WTC11 (cell line): ENCODE measurements at regions not wholly inside any gene's neighbourhood (a gene's known extent, or its start where the extent isn't known, plus 50 kb on each side); places are given as distances from the start of the nearest gene placed in this dataset.

ENCODE experiments used
- ATF1 ChIP-seq: sonication (generic); formaldehyde crosslinking; IDR thresholded peaks from 2 replicates; pipeline ENCODE4 v1.8.1; 2023; ENCODE audit warnings: mild to moderate bottlenecking, moderate library complexity, missing genetic modification reagents
- ATF6 ChIP-seq: sonication (generic); formaldehyde crosslinking; IDR thresholded peaks from 2 replicates; pipeline ENCODE4 v1.8.1; 2023; ENCODE audit warnings: mild to moderate bottlenecking, missing genetic modification reagents
- CBFB ChIP-seq: sonication (generic); formaldehyde crosslinking; IDR thresholded peaks from 2 replicates; pipeline ENCODE4 v1.8.1; 2022; ENCODE audit warnings: mild to moderate bottlenecking, low read depth, missing genetic modification reagents
- CTCF ChIP-seq: fragments of 200-600 bp; IDR thresholded peaks from 2 replicates; pipeline ENCODE4 v1.8.0; 2022; ENCODE audit warnings: antibody characterized with exemption
- ELF4 ChIP-seq: sonication (generic); formaldehyde crosslinking; IDR thresholded peaks from 2 replicates; pipeline ENCODE4 v1.8.1; 2022; ENCODE audit warnings: low read depth, mild to moderate bottlenecking, moderate library complexity, missing genetic modification reagents
- ERG ChIP-seq: fragments of 250-450 bp; sonication (Bioruptor Pico); IDR thresholded peaks from 2 replicates; pipeline ENCODE4 v1.8.0; 2021; ENCODE audit warnings: mild to moderate bottlenecking
- ESRRA ChIP-seq: sonication (generic); formaldehyde crosslinking; IDR thresholded peaks from 2 replicates; pipeline ENCODE4 v1.8.1; 2022; ENCODE audit warnings: mild to moderate bottlenecking, missing genetic modification reagents, borderline replicate concordance
- GABPB1 ChIP-seq: sonication (generic); formaldehyde crosslinking; IDR thresholded peaks from 2 replicates; pipeline ENCODE4 v1.8.1; 2023; ENCODE audit warnings: mild to moderate bottlenecking, missing genetic modification reagents
- JUN ChIP-seq: sonication (generic); formaldehyde crosslinking; IDR thresholded peaks from 2 replicates; pipeline ENCODE4 v1.8.0; 2023; ENCODE audit warnings: mild to moderate bottlenecking, missing genetic modification reagents
- MYBL2 ChIP-seq: sonication (generic); formaldehyde crosslinking; IDR thresholded peaks from 2 replicates; pipeline ENCODE4 v1.8.1; 2023; ENCODE audit warnings: mild to moderate bottlenecking, moderate library complexity, missing genetic modification reagents
- NFATC4 ChIP-seq: fragments of 250-450 bp; sonication (Bioruptor Pico); IDR thresholded peaks from 2 replicates; pipeline ENCODE4 v1.9.0; 2021; ENCODE audit warnings: mild to moderate bottlenecking
- RORB ChIP-seq: fragments of 250-450 bp; sonication (Bioruptor Pico); IDR thresholded peaks from 2 replicates; pipeline ENCODE4 v1.9.0; 2021; ENCODE audit warnings: mild to moderate bottlenecking
- ZNF281 ChIP-seq: sonication (generic); formaldehyde crosslinking; IDR thresholded peaks from 2 replicates; pipeline ENCODE4 v1.8.0; 2023; ENCODE audit warnings: mild to moderate bottlenecking, missing genetic modification reagents
- ZNF425 ChIP-seq: fragments of 250-450 bp; sonication (Bioruptor Pico); conservative IDR thresholded peaks from 2 replicates; pipeline ENCODE4 v1.9.0; 2021; ENCODE audit warnings: mild to moderate bottlenecking
- ZSCAN18 ChIP-seq: fragments of 250-450 bp; sonication (Bioruptor Pico); IDR thresholded peaks from 2 replicates; pipeline ENCODE4 v2.1.2; 2022; ENCODE audit warnings: mild to moderate bottlenecking, moderate library complexity
- TF ChIP-seq, protein P1 (sequence below): sonication (generic); formaldehyde crosslinking; IDR thresholded peaks from 2 replicates; pipeline ENCODE4 v1.8.0; 2022; ENCODE audit warnings: mild to moderate bottlenecking, missing genetic modification reagents
- TF ChIP-seq, protein P2 (sequence below): fragments of 250-450 bp; sonication (Bioruptor Pico); IDR thresholded peaks from 2 replicates; pipeline ENCODE4 v1.9.0; 2021; ENCODE audit warnings: mild to moderate bottlenecking
- TF ChIP-seq, protein P3 (sequence below): fragments of 250-450 bp; sonication (Bioruptor Pico); IDR thresholded peaks from 2 replicates; pipeline ENCODE4 v1.9.0; 2021; ENCODE audit warnings: mild to moderate bottlenecking
- TF ChIP-seq, protein P4 (sequence below): sonication (generic); formaldehyde crosslinking; IDR thresholded peaks from 2 replicates; pipeline ENCODE4 v1.8.0; 2023; ENCODE audit warnings: missing genetic modification reagents

DNA sequence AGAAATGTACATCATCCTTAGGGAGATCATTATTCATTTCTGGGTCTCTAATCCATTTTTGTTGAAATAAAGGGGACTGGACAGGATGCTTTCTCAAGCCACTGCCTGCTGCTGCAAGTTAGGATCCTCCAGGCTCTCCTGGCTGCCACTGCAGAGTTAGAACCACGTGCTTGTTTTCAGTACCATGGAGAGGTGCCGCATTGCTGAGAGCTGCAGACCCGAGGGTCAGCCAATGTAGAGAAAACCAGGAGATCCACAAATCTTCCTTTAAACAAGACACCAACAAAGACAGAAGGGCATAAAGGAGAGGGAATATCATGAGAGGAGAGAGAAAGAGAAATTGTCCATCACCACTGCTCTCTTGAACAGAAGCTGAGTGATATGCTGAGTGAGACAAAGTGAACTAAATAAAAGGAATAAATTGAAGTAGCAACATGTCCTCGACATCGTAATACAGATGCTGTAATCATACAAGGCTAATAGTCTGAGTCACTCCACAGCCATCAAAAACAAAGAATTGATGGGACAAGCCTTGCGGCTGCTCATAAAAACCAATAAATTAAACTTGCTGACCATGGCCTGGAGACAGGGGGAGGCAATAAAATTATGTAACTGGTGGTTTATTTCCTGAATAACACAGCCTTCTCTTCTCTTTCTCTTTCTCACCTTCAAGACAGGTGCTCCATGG lies 255.7 kb downstream of the OMA1 start (continued):
- TF ChIP-seq GABPB1 (CRISPR knock-in tag) (no peak), ZSCAN18 (CRISPR knock-in tag) (no peak), NFATC4 (no peak), CBFB (CRISPR knock-in tag) (no peak), ESRRA (peak; percentile 40; the same call in 1 of the 2 replicates), ATF6 (CRISPR knock-in tag) (no peak), CTCF (no peak), JUN (no peak), ATF1 (CRISPR knock-in tag) (no peak), RORB (CRISPR knock-in tag) (no peak), MYBL2 (no peak), ERG (CRISPR knock-in tag) (no peak), ZNF425 (no peak), ZNF281 (0 out of 2 replicates have a peak, but pooled peaks have one; percentile 61), ELF4 (CRISPR knock-in tag) (no peak)
- TF ChIP-seq, protein P1, sequence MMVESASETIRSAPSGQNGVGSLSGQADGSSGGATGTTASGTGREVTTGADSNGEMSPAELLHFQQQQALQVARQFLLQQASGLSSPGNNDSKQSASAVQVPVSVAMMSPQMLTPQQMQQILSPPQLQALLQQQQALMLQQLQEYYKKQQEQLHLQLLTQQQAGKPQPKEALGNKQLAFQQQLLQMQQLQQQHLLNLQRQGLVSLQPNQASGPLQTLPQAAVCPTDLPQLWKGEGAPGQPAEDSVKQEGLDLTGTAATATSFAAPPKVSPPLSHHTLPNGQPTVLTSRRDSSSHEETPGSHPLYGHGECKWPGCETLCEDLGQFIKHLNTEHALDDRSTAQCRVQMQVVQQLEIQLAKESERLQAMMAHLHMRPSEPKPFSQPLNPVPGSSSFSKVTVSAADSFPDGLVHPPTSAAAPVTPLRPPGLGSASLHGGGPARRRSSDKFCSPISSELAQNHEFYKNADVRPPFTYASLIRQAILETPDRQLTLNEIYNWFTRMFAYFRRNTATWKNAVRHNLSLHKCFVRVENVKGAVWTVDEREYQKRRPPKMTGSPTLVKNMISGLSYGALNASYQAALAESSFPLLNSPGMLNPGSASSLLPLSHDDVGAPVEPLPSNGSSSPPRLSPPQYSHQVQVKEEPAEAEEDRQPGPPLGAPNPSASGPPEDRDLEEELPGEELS (CRISPR knock-in tag): peak; percentile 48; the same call in 1 of the 2 replicates
- TF ChIP-seq, protein P2, sequence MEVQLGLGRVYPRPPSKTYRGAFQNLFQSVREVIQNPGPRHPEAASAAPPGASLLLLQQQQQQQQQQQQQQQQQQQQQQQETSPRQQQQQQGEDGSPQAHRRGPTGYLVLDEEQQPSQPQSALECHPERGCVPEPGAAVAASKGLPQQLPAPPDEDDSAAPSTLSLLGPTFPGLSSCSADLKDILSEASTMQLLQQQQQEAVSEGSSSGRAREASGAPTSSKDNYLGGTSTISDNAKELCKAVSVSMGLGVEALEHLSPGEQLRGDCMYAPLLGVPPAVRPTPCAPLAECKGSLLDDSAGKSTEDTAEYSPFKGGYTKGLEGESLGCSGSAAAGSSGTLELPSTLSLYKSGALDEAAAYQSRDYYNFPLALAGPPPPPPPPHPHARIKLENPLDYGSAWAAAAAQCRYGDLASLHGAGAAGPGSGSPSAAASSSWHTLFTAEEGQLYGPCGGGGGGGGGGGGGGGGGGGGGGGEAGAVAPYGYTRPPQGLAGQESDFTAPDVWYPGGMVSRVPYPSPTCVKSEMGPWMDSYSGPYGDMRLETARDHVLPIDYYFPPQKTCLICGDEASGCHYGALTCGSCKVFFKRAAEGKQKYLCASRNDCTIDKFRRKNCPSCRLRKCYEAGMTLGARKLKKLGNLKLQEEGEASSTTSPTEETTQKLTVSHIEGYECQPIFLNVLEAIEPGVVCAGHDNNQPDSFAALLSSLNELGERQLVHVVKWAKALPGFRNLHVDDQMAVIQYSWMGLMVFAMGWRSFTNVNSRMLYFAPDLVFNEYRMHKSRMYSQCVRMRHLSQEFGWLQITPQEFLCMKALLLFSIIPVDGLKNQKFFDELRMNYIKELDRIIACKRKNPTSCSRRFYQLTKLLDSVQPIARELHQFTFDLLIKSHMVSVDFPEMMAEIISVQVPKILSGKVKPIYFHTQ: no peak
- TF ChIP-seq, protein P3, sequence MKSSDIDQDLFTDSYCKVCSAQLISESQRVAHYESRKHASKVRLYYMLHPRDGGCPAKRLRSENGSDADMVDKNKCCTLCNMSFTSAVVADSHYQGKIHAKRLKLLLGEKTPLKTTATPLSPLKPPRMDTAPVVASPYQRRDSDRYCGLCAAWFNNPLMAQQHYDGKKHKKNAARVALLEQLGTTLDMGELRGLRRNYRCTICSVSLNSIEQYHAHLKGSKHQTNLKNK (CRISPR knock-in tag): no peak
- TF ChIP-seq, protein P4, sequence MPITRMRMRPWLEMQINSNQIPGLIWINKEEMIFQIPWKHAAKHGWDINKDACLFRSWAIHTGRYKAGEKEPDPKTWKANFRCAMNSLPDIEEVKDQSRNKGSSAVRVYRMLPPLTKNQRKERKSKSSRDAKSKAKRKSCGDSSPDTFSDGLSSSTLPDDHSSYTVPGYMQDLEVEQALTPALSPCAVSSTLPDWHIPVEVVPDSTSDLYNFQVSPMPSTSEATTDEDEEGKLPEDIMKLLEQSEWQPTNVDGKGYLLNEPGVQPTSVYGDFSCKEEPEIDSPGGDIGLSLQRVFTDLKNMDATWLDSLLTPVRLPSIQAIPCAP (CRISPR knock-in tag): no peak
